Mammary epithelial cell (primary cell): ENCODE measurements at regions not wholly inside any gene's neighbourhood (a gene's known extent, or its start where the extent isn't known, plus 50 kb on each side); places are given as distances from the start of the nearest gene placed in this dataset.

Experiments
- EZH2 ChIP-seq: IDR thresholded peaks from 2 replicates; pipeline ENCODE4 v1.6.1; 2012; ENCODE audit warnings: low read length, inconsistent platforms, borderline replicate concordance
- TF ChIP-seq, protein P1 (sequence below), 2 donors: IDR thresholded peaks in 1 of 2; conservative IDR thresholded peaks in 1 of 2; 2 replicates each; pipeline ENCODE4 v1.5.1; 2011 to 2012; ENCODE audit warnings: inconsistent platforms in 2 of 2, low read length in 2 of 2, mild to moderate bottlenecking in 2 of 2, control low read depth in 1 of 2, low read depth in 1 of 2; ENCODE audit not compliant: insufficient read depth in 1 of 2; ENCODE audit errors: extremely low read depth in 1 of 2

DNA sequence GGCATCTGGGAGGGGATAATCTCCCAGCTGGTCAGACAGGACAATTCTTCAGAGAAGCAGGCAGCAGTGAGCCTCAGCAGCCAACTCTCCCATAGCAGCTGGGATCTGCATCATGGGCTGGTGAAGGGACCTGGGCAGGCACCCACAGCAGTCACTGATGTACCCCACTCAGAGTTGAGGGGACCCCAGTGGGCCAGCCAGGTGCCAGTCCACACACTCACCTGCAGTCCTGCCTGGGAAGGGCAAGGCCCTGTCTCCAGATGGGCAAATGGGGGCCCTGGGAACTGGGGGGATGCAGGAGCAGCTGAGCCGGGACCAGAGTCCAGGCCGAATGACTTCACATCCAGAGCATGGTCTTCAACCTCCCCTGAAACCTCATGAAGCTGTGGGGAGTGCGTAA is 170.4 kb downstream of the ZFP36L2 start:
- TF ChIP-seq, protein P1, sequence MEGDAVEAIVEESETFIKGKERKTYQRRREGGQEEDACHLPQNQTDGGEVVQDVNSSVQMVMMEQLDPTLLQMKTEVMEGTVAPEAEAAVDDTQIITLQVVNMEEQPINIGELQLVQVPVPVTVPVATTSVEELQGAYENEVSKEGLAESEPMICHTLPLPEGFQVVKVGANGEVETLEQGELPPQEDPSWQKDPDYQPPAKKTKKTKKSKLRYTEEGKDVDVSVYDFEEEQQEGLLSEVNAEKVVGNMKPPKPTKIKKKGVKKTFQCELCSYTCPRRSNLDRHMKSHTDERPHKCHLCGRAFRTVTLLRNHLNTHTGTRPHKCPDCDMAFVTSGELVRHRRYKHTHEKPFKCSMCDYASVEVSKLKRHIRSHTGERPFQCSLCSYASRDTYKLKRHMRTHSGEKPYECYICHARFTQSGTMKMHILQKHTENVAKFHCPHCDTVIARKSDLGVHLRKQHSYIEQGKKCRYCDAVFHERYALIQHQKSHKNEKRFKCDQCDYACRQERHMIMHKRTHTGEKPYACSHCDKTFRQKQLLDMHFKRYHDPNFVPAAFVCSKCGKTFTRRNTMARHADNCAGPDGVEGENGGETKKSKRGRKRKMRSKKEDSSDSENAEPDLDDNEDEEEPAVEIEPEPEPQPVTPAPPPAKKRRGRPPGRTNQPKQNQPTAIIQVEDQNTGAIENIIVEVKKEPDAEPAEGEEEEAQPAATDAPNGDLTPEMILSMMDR (conservative IDR thresholded peaks at IDR 0.05 in 1 of 2, IDR thresholded peaks at IDR 0.05 in 1 of 2; ENCODE audit: extremely low read depth in 1 of 2, insufficient read depth in 1 of 2, low read depth in 1 of 2, low read length in 2 of 2), result no peak
- TF ChIP-seq EZH2, result no peak
